CD4-positive, CD25-positive, alpha-beta regulatory T cell (primary cell): ENCODE measurements at regions not wholly inside any gene's neighbourhood (a gene's known extent, or its start where the extent isn't known, plus 50 kb on each side); places are given as distances from the start of the nearest gene placed in this dataset.
"Not testable (repeated sequence)": the region's sequence is repeated elsewhere in the genome, so short reads cannot be mapped to it uniquely, and the experiment has no call there.

Source experiments
- ATAC-seq, 2 donors: fragments of 150-1000 bp; cut with Tn5 transposase; one replicate each; pipeline ENCODE4 v1.10.0; 2021; ENCODE audit warnings: low read depth in 2 of 2, moderate number of reproducible peaks in 2 of 2, moderate library complexity in 1 of 2
- DNase-seq, 3 donors: peaks; one replicate each; pipeline versions ENCODE4 v3.0.0 to v3.0.0-alpha.2; 2012 to 2022; ENCODE audit warnings: mixed read lengths in 1 of 3
- H3K27ac ChIP-seq: one replicate; pipeline ENCODE4 v1.7.0; 2013; ENCODE audit warnings: mild to moderate bottlenecking, low read length; ENCODE audit not compliant: insufficient read depth, poor library complexity, severe bottlenecking
- H3K27me3 ChIP-seq: one replicate; pipeline ENCODE4 v1.7.0; 2013; ENCODE audit warnings: low read length; ENCODE audit not compliant: control insufficient read depth, insufficient read depth
- H3K36me3 ChIP-seq: one replicate; pipeline ENCODE4 v1.7.0; 2013; ENCODE audit warnings: mild to moderate bottlenecking, low read length, moderate library complexity; ENCODE audit not compliant: control insufficient read depth, insufficient read depth
- H3K4me1 ChIP-seq: 2 replicates; pipeline ENCODE4 v1.7.0; 2013; ENCODE audit warnings: mild to moderate bottlenecking, low read length; ENCODE audit not compliant: insufficient read depth, control insufficient read depth, poor library complexity, severe bottlenecking
- H3K4me3 ChIP-seq: one replicate; pipeline ENCODE4 v1.7.0; 2013; ENCODE audit warnings: low read depth, mild to moderate bottlenecking, low read length, moderate library complexity
- H3K9me3 ChIP-seq, 2 experiments: 1 replicate in 1 of 2; 2 replicates in 1 of 2; pipeline ENCODE4 v1.7.0; 2013; ENCODE audit warnings: low read length in 2 of 2, mild to moderate bottlenecking in 1 of 2, moderate library complexity in 1 of 2; ENCODE audit not compliant: control insufficient read depth in 2 of 2
- H3K27ac Mint-ChIP-seq, 3 donors: one replicate each; pipeline ENCODE4 v1.8.0; 2020 to 2022; ENCODE audit warnings: mild to moderate bottlenecking in 3 of 3, mixed read lengths in 3 of 3, moderate library complexity in 2 of 3
- H3K27me3 Mint-ChIP-seq: one replicate; pipeline ENCODE4 v1.8.0; 2022; ENCODE audit warnings: mild to moderate bottlenecking, mixed read lengths
- H3K36me3 Mint-ChIP-seq: one replicate; pipeline ENCODE4 v1.8.0; 2020; ENCODE audit warnings: mixed read lengths
- H3K4me1 Mint-ChIP-seq, 4 donors: one replicate each; pipeline ENCODE4 v1.8.0; 2020 to 2022; ENCODE audit warnings: mixed read lengths in 4 of 4, mild to moderate bottlenecking in 1 of 4
- H3K4me3 Mint-ChIP-seq, 4 donors: one replicate each; pipeline ENCODE4 v1.8.0; 2020 to 2022; ENCODE audit warnings: mild to moderate bottlenecking in 4 of 4, mixed read lengths in 4 of 4, moderate library complexity in 3 of 4
- H3K9me3 Mint-ChIP-seq, 7 donors: one replicate each; pipeline ENCODE4 v1.8.0; 2020 to 2022; ENCODE audit warnings: mixed read lengths in 7 of 7, mild to moderate bottlenecking in 3 of 7, moderate library complexity in 2 of 7

DNA sequence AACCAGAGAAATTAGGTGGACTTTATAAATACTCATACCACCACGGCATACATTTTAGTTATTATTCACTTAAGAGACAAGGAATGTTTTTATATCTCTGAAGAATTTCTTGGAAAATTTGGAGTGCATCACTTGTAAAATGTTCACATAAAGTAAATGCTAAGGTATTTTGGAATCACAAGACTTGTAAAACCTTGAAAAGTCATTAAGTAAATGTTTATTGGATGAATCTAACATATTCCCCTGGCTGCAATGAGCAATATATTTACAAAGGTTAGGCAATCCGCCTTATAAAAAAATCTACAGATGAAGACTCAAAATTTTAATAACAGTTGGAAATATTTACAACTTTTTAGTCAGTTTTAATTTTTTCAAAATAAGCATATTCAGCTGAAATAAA, 287.4 kb upstream of the ALG10 start:
- no peak for ATAC-seq
- H3K27me3 ChIP-seq, result no peaks in the 10 kb centered on the region
- no peaks in the 10 kb centered on the region for H3K4me1 ChIP-seq
- no peaks in the 10 kb centered on the region for H3K36me3 ChIP-seq
- no peak overlapping the region for H3K4me3 ChIP-seq
- no peaks in the 10 kb centered on the region for H3K4me1 Mint-ChIP-seq
- H3K36me3 Mint-ChIP-seq, result no peaks in the 10 kb centered on the region
- H3K27me3 Mint-ChIP-seq, result no peaks in the 10 kb centered on the region
- H3K9me3 ChIP-seq, result no peaks in the 10 kb centered on the region
- no peak overlapping the region for H3K27ac Mint-ChIP-seq
- H3K9me3 Mint-ChIP-seq, result peaks cover 2 to 24% (median 4%) of the 10 kb centered on the region in 7 donors
- H3K4me3 Mint-ChIP-seq, result no peak overlapping the region
- H3K27ac ChIP-seq, result no peak overlapping the region
- DNase-seq, result no peak

- Mint-ChIP-seq H3K36me3 (no peaks in the 10 kb centered on the region), H3K9me3 (peaks cover 0 to 13% (median 6%) of the 10 kb centered on the region in 7 donors), H3K4me1 (no peaks in the 10 kb centered on the region), H3K27ac (no peak overlapping the region), H3K4me3 (no peak overlapping the region), H3K27me3 (no peaks in the 10 kb centered on the region)
- Histone ChIP-seq H3K27me3 (no peaks in the 10 kb centered on the region), H3K4me1 (no peaks in the 10 kb centered on the region), H3K9me3 (no peaks in the 10 kb centered on the region), H3K27ac (no peak overlapping the region), H3K36me3 (no peaks in the 10 kb centered on the region), H3K4me3 (no peak overlapping the region)
- ATAC-seq (no peak), DNase-seq (no peak)
Measured at GRCh38 chr12:33752854-33753253, 269.4 kb upstream of the ALG10 start.

- Histone ChIP-seq H3K4me3 (no peak overlapping the region), H3K4me1 (no peaks in the 10 kb centered on the region), H3K27me3 (no peaks in the 10 kb centered on the region), H3K27ac (no peak overlapping the region), H3K9me3 (no peaks in the 10 kb centered on the region), H3K36me3 (no peaks in the 10 kb centered on the region)
- Mint-ChIP-seq H3K9me3 (peaks cover 2 to 16% (median 7%) of the 10 kb centered on the region in 7 donors), H3K4me3 (no peak overlapping the region), H3K36me3 (no peaks in the 10 kb centered on the region), H3K27me3 (no peaks in the 10 kb centered on the region), H3K4me1 (no peaks in the 10 kb centered on the region), H3K27ac (no peak overlapping the region)
- DNase-seq (no peak), ATAC-seq (no peak)
Measured at GRCh38 chr12:33757701-33758100, 264.6 kb upstream of the ALG10 start.

DNA sequence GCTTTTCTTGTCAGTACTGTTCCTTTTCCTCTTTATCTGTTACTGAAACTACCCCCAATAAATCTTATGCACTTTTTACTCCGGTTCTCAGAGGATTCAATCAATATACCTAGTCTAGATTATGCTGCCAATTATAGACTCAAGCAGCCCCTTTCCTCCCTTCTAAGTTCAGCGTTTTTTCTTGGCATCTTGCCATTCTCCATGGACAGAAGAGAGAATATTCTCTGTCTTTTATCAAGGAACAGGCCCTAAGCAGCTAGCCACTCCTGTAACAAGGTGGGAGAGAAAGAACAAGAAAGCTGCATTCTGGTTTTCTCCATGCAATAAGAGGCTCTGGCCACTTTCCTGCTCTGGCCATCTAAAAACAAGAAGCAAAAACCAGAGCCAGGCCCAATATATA, 263.0 kb upstream of the ALG10 start:
- no peaks in the 10 kb centered on the region for H3K4me1 ChIP-seq
- DNase-seq (no peak), ATAC-seq (no peak)
- no peak overlapping the region for H3K27ac ChIP-seq
- Mint-ChIP-seq H3K27ac (no peak overlapping the region), H3K27me3 (no peaks in the 10 kb centered on the region), H3K4me3 (no peak overlapping the region), H3K9me3 (peaks cover 2 to 16% (median 5%) of the 10 kb centered on the region in 7 donors), H3K4me1 (no peaks in the 10 kb centered on the region), H3K36me3 (no peaks in the 10 kb centered on the region)
- no peaks in the 10 kb centered on the region for H3K27me3 ChIP-seq
- H3K4me3 ChIP-seq, result no peak overlapping the region
- H3K36me3 ChIP-seq, result no peaks in the 10 kb centered on the region
- no peaks in the 10 kb centered on the region for H3K9me3 ChIP-seq

DNA sequence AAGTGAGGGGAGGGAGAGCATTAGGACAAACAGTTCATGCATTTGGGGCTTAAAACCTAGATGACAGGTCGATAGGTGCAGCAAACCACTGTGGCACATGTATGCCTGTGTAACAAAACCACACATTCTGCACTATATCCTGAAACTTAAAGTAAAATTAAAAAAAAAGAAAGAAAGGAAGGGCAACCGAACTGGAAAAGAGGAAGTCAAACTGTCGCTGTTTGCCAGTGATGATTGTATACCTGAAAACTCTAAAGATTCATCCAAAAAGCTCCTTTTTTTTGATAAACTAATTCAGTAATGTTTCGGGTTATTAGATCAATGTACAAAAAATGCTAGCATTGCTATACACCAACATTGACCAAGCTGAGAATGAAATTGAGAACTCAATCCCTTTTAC, 259.0 kb upstream of the ALG10 start:
- no peak for DNase-seq
- Histone ChIP-seq H3K9me3 (no peaks in the 10 kb centered on the region), H3K4me3 (no peak overlapping the region), H3K27me3 (no peaks in the 10 kb centered on the region), H3K4me1 (no peaks in the 10 kb centered on the region), H3K27ac (no peak overlapping the region), H3K36me3 (no peaks in the 10 kb centered on the region)
- H3K4me1 Mint-ChIP-seq, result no peaks in the 10 kb centered on the region
- no peaks in the 10 kb centered on the region for H3K27me3 Mint-ChIP-seq
- no peak overlapping the region for H3K4me3 Mint-ChIP-seq
- H3K27ac Mint-ChIP-seq, result no peak overlapping the region
- H3K9me3 Mint-ChIP-seq, result peaks cover 0 to 7% (median 4%) of the 10 kb centered on the region in 7 donors
- no peaks in the 10 kb centered on the region for H3K36me3 Mint-ChIP-seq
- no peak for ATAC-seq

- no peak overlapping the region for H3K27ac ChIP-seq
- H3K4me3 Mint-ChIP-seq, result no peak overlapping the region
- no peaks in the 10 kb centered on the region for H3K36me3 Mint-ChIP-seq
- DNase-seq (no peak), ATAC-seq (no peak)
- H3K27ac Mint-ChIP-seq, result no peak overlapping the region
- no peaks in the 10 kb centered on the region for H3K4me1 Mint-ChIP-seq
- H3K27me3 ChIP-seq, result no peaks in the 10 kb centered on the region
- no peak overlapping the region for H3K4me3 ChIP-seq
- no peaks in the 10 kb centered on the region for H3K27me3 Mint-ChIP-seq
- H3K9me3 Mint-ChIP-seq, result peaks cover 0 to 8% (median 2%) of the 10 kb centered on the region in 7 donors
- H3K4me1 ChIP-seq, result no peaks in the 10 kb centered on the region
- no peaks in the 10 kb centered on the region for H3K9me3 ChIP-seq
- H3K36me3 ChIP-seq, result no peaks in the 10 kb centered on the region
Measured at GRCh38 chr12:33770652-33771051, 251.6 kb upstream of the ALG10 start.

- H3K9me3 Mint-ChIP-seq, result peaks cover 0 to 8% (median 2%) of the 10 kb centered on the region in 7 donors
Measured at GRCh38 chr12:33771889-33772288, 250.4 kb upstream of the ALG10 start.

DNA sequence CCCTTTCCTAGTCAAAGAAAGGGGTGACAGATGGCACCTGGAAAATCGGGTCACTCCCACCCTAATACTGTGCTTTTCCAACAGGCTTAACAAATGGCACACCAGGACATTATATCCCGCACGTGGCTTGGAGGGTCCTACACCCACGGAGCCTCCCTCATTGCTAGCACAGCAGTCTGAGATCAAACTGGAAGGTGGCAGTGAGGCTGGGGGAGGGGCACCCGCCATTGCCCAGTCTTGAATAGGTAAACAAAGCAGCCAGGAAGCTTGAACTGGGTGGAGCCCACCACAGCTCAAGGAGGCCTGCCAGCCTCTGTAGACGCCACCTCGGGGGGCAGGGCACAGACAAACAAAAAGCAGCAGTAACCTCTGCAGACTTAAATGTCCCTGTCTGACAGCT, 249.2 kb upstream of the ALG10 start:
- not testable (repeated sequence) for H3K9me3 Mint-ChIP-seq

More at GRCh38 chr12:33771889-33772288, 250.4 kb upstream of the ALG10 start:
- H3K27me3 Mint-ChIP-seq, result no peaks in the 10 kb centered on the region
- no peak overlapping the region for H3K4me3 ChIP-seq
- H3K36me3 Mint-ChIP-seq, result no peaks in the 10 kb centered on the region
- no peaks in the 10 kb centered on the region for H3K36me3 ChIP-seq
- H3K27ac ChIP-seq, result no peak overlapping the region
- H3K27me3 ChIP-seq, result no peaks in the 10 kb centered on the region
- no peaks in the 10 kb centered on the region for H3K4me1 ChIP-seq
- no peak for ATAC-seq
- DNase-seq, result no peak
- no peaks in the 10 kb centered on the region for H3K9me3 ChIP-seq
- H3K27ac Mint-ChIP-seq, result no peak overlapping the region
- no peaks in the 10 kb centered on the region for H3K4me1 Mint-ChIP-seq
- H3K4me3 Mint-ChIP-seq, result no peak overlapping the region

More for the DNA sequence above, 249.2 kb upstream of the ALG10 start:
- not testable (repeated sequence) for H3K4me1 ChIP-seq, H3K4me3 ChIP-seq, H3K27me3 ChIP-seq, H3K27me3 Mint-ChIP-seq, H3K4me3 Mint-ChIP-seq, H3K36me3 ChIP-seq, H3K27ac ChIP-seq, DNase-seq, H3K27ac Mint-ChIP-seq, H3K4me1 Mint-ChIP-seq, ATAC-seq, H3K9me3 ChIP-seq, H3K36me3 Mint-ChIP-seq
